ENCODE measurements at regions not wholly inside any gene's neighbourhood (a gene's known extent, or its start where the extent isn't known, plus 50 kb on each side); places are given as distances from the start of the nearest gene placed in this dataset.

- TF ChIP-seq CTCF (optimal IDR thresholded peaks at IDR 0.05 in 1 of 3, IDR thresholded peaks at IDR 0.05 in 1 of 3, conservative IDR thresholded peaks at IDR 0.05 in 1 of 3; ENCODE audit: extremely low read depth in 1 of 3, insufficient read depth in 2 of 3, low read length in 3 of 3) (no peak), EZH2 (IDR thresholded peaks at IDR 0.05; ENCODE audit: low read length) (no peak)
Observed at GRCh38 chr1:47498551-47498950, 60.7 kb downstream of the FOXD2 start.
